ENCODE measurements at regions not wholly inside any gene's neighbourhood (a gene's known extent, or its start where the extent isn't known, plus 50 kb on each side); places are given as distances from the start of the nearest gene placed in this dataset.

GRCh38 chr2:39930175-39930917 is 151.3 kb upstream of the THUMPD2 start:
- TF ChIP-seq POLR2A (IDR thresholded peaks at IDR 0.05) (no peak), EP300 (IDR thresholded peaks at IDR 0.05) (no peak), CTCF (IDR thresholded peaks at IDR 0.05) (no peak)
- WGBS, 2 donors, result 81 to 91% methylated on average over 7 of the region's 7 CpGs
- ATAC-seq (ENCODE audit: low FRiP score in 2 of 2) (no peak), DNase-seq (no peak)
- Histone ChIP-seq H3K27ac (no peak overlapping the region), H3K36me3 (no peaks in the 10 kb centered on the region), H3K4me3 (no peak overlapping the region), H3K4me1 (no peaks in the 10 kb centered on the region), H3K27me3 (no peaks in the 10 kb centered on the region), H3K9me3 (no peaks in the 10 kb centered on the region)

GRCh38 chr2:39929531-39929930 is 150.5 kb upstream of the THUMPD2 start:
- DNase-seq, result no peak
- no peaks in the 10 kb centered on the region for H3K27me3 ChIP-seq
- ATAC-seq (ENCODE audit: low FRiP score in 2 of 2), result no peak
- no peaks in the 10 kb centered on the region for H3K36me3 ChIP-seq
- no peaks in the 10 kb centered on the region for H3K4me1 ChIP-seq
- 90 to 96% methylated on average over 2 of the region's 2 CpGs for WGBS, 2 donors
- no peak overlapping the region for H3K4me3 ChIP-seq
- no peak overlapping the region for H3K27ac ChIP-seq
- no peaks in the 10 kb centered on the region for H3K9me3 ChIP-seq
- TF ChIP-seq POLR2AphosphoS5 (IDR thresholded peaks at IDR 0.05), result no peak
- TF ChIP-seq CTCF (IDR thresholded peaks at IDR 0.05), result no peak
- no peak for TF ChIP-seq POLR2A (IDR thresholded peaks at IDR 0.05)
- no peak for TF ChIP-seq EP300 (IDR thresholded peaks at IDR 0.05)

- Histone ChIP-seq H3K36me3 (no peaks in the 10 kb centered on the region), H3K9me3 (no peaks in the 10 kb centered on the region), H3K27me3 (no peaks in the 10 kb centered on the region), H3K4me3 (no peak overlapping the region), H3K4me1 (no peaks in the 10 kb centered on the region), H3K27ac (no peak overlapping the region)
- DNase-seq, result no peak
- no peak for TF ChIP-seq POLR2AphosphoS5 (IDR thresholded peaks at IDR 0.05)
- no peak for TF ChIP-seq POLR2A (IDR thresholded peaks at IDR 0.05)
- TF ChIP-seq EP300 (IDR thresholded peaks at IDR 0.05), result no peak
- no peak for TF ChIP-seq CTCF (IDR thresholded peaks at IDR 0.05)
- ATAC-seq (ENCODE audit: low FRiP score in 2 of 2), result no peak
- 87 to 93% methylated on average over 3 of the region's 3 CpGs for WGBS, 2 donors
These were observed 146.3 kb upstream of the THUMPD2 start for GRCh38 chr2:39925312-39925711.

GRCh38 chr2:39923455-39923854 is 144.4 kb upstream of the THUMPD2 start:
- Histone ChIP-seq H3K4me3 (no peak overlapping the region), H3K27me3 (no peaks in the 10 kb centered on the region), H3K9me3 (no peaks in the 10 kb centered on the region), H3K4me1 (no peaks in the 10 kb centered on the region), H3K27ac (no peak overlapping the region), H3K36me3 (no peaks in the 10 kb centered on the region)
- 54 to 64% methylated on average over 2 of the region's 2 CpGs for WGBS, 2 donors
- no peak for TF ChIP-seq POLR2A (IDR thresholded peaks at IDR 0.05)
- TF ChIP-seq CTCF (IDR thresholded peaks at IDR 0.05), result no peak
- no peak for TF ChIP-seq EP300 (IDR thresholded peaks at IDR 0.05)
- no peak for TF ChIP-seq POLR2AphosphoS5 (IDR thresholded peaks at IDR 0.05)
- no peak for ATAC-seq (ENCODE audit: low FRiP score in 2 of 2)
- no peak for DNase-seq
